GM21528 (cell line): ENCODE measurements at regions not wholly inside any gene's neighbourhood (a gene's known extent, or its start where the extent isn't known, plus 50 kb on each side); places are given as distances from the start of the nearest gene placed in this dataset.
"Not testable (repeated sequence)": the region's sequence is repeated elsewhere in the genome, so short reads cannot be mapped to it uniquely, and the experiment has no call there.

Experiments
- ATAC-seq: cut with Tn5 transposase; IDR thresholded peaks from one replicate; pipeline ENCODE4 v1.9.1; 2021; ENCODE audit warnings: mild to moderate bottlenecking, moderate library complexity; ENCODE audit not compliant: unreplicated experiment, low FRiP score

GRCh38 chr5:167299861-167300260, 991.6 kb upstream of the WWC1 start:
- ATAC-seq = not testable (repeated sequence)

- no peak for ATAC-seq
Measured at GRCh38 chr5:167303582-167303981, 987.9 kb upstream of the WWC1 start.

- ATAC-seq = no peak
Measured at GRCh38 chr5:167304834-167305469, 986.5 kb upstream of the WWC1 start.

GRCh38 chr5:167305591-167306213, 985.7 kb upstream of the WWC1 start:
- ATAC-seq = no peak

GRCh38 chr5:167307042-167307441, 984.4 kb upstream of the WWC1 start:
- ATAC-seq = no peak

GRCh38 chr5:167308466-167308865, 983.0 kb upstream of the WWC1 start:
- ATAC-seq = no peak

- ATAC-seq = no peak
Measured at GRCh38 chr5:167309941-167310517, 981.4 kb upstream of the WWC1 start.

- ATAC-seq = no peak
Measured at GRCh38 chr5:167311340-167311739, 980.1 kb upstream of the WWC1 start.

GRCh38 chr5:167312225-167312624, 979.2 kb upstream of the WWC1 start:
- ATAC-seq = no peak

GRCh38 chr5:167315762-167316161, 975.7 kb upstream of the WWC1 start:
- no peak for ATAC-seq

- ATAC-seq = no peak
Measured at GRCh38 chr5:167317884-167318283, 973.6 kb upstream of the WWC1 start.

- ATAC-seq = no peak
Measured at GRCh38 chr5:167319243-167319642, 972.2 kb upstream of the WWC1 start.

- ATAC-seq = no peak
Measured at GRCh38 chr5:167320019-167320418, 971.4 kb upstream of the WWC1 start.

GRCh38 chr5:167332309-167332708, 959.1 kb upstream of the WWC1 start:
- no peak for ATAC-seq

- ATAC-seq = no peak
Measured at GRCh38 chr5:167336161-167336560, 955.3 kb upstream of the WWC1 start.

GRCh38 chr5:167339205-167339604, 952.2 kb upstream of the WWC1 start:
- ATAC-seq = no peak

GRCh38 chr5:167346461-167346860, 945.0 kb upstream of the WWC1 start:
- no peak for ATAC-seq

GRCh38 chr5:167348251-167348926, 943.1 kb upstream of the WWC1 start:
- no peak for ATAC-seq

- no peak for ATAC-seq
Measured at GRCh38 chr5:167348980-167349379, 942.5 kb upstream of the WWC1 start.

- ATAC-seq = no peak
Measured at GRCh38 chr5:167351316-167351715, 940.1 kb upstream of the WWC1 start.

GRCh38 chr5:167352801-167353200, 938.6 kb upstream of the WWC1 start:
- ATAC-seq = no peak

- ATAC-seq = no peak
Measured at GRCh38 chr5:167355346-167355745, 936.1 kb upstream of the WWC1 start.
